ENCODE measurements at regions not wholly inside any gene's neighbourhood (a gene's known extent, or its start where the extent isn't known, plus 50 kb on each side); places are given as distances from the start of the nearest gene placed in this dataset.

GRCh38 chr9:89234205-89235067 is 55.8 kb upstream of the SHC3 start:
- H3K27ac ChIP-seq, result no peak overlapping the region
- H3K36me3 ChIP-seq, result no peaks in the 10 kb centered on the region
- H3K4me3 ChIP-seq, result peak overlapping the region; percentile 12
- DNase-seq (ENCODE audit: low read depth in 1 of 2, low spot score in 1 of 2), result peak; percentile 27 to 34
- peak; percentile 31 for TF ChIP-seq CTCF (IDR thresholded peaks at IDR 0.05; ENCODE audit: low read depth, low read length)
- no peaks in the 10 kb centered on the region for H3K4me1 ChIP-seq (ENCODE audit: low read depth)
- H3K9me3 ChIP-seq (ENCODE audit: low read depth), result no peaks in the 10 kb centered on the region
- peaks cover 33% of the 10 kb centered on the region for H3K27me3 ChIP-seq

GRCh38 chr9:89236955-89237573 is 58.4 kb upstream of the SHC3 start:
- peaks cover 33% of the 10 kb centered on the region for H3K27me3 ChIP-seq
- no peaks in the 10 kb centered on the region for H3K4me1 ChIP-seq (ENCODE audit: low read depth)
- H3K27ac ChIP-seq, result no peak overlapping the region
- TF ChIP-seq CTCF (IDR thresholded peaks at IDR 0.05; ENCODE audit: low read depth, low read length), result no peak
- no peaks in the 10 kb centered on the region for H3K36me3 ChIP-seq
- H3K9me3 ChIP-seq (ENCODE audit: low read depth), result no peaks in the 10 kb centered on the region
- H3K4me3 ChIP-seq, result no peak overlapping the region
- no peak for DNase-seq (ENCODE audit: low read depth in 1 of 2, low spot score in 1 of 2)

- Histone ChIP-seq H3K4me1 (ENCODE audit: low read depth) (no peaks in the 10 kb centered on the region), H3K36me3 (no peaks in the 10 kb centered on the region), H3K4me3 (no peak overlapping the region), H3K9me3 (ENCODE audit: low read depth) (no peaks in the 10 kb centered on the region), H3K27me3 (peaks cover 33% of the 10 kb centered on the region), H3K27ac (no peak overlapping the region)
- no peak for TF ChIP-seq CTCF (IDR thresholded peaks at IDR 0.05; ENCODE audit: low read depth, low read length)
- no peak for DNase-seq (ENCODE audit: low read depth in 1 of 2, low spot score in 1 of 2)
Measured at GRCh38 chr9:89238424-89238823, 59.8 kb upstream of the SHC3 start.

GRCh38 chr9:89243296-89244061 is 64.9 kb upstream of the SHC3 start:
- H3K27ac ChIP-seq, result no peak overlapping the region
- no peaks in the 10 kb centered on the region for H3K9me3 ChIP-seq (ENCODE audit: low read depth)
- no peak overlapping the region for H3K4me3 ChIP-seq
- no peak for TF ChIP-seq CTCF (IDR thresholded peaks at IDR 0.05; ENCODE audit: low read depth, low read length)
- H3K27me3 ChIP-seq, result no peaks in the 10 kb centered on the region
- no peaks in the 10 kb centered on the region for H3K4me1 ChIP-seq (ENCODE audit: low read depth)
- H3K36me3 ChIP-seq, result no peaks in the 10 kb centered on the region
- DNase-seq (ENCODE audit: low read depth in 1 of 2, low spot score in 1 of 2), result no peak

GRCh38 chr9:89246840-89247239 is 64.2 kb upstream of the CKS2 start:
- Histone ChIP-seq H3K27me3 (no peaks in the 10 kb centered on the region), H3K4me3 (no peak overlapping the region), H3K4me1 (ENCODE audit: low read depth) (no peaks in the 10 kb centered on the region), H3K36me3 (no peaks in the 10 kb centered on the region), H3K9me3 (ENCODE audit: low read depth) (no peaks in the 10 kb centered on the region), H3K27ac (no peak overlapping the region)
- DNase-seq (ENCODE audit: low read depth in 1 of 2, low spot score in 1 of 2), result no peak
- TF ChIP-seq CTCF (IDR thresholded peaks at IDR 0.05; ENCODE audit: low read depth, low read length), result no peak

All from cardiac muscle cell (in vitro differentiated cells and primary cell).